GM23248 (cell line): ENCODE measurements at regions not wholly inside any gene's neighbourhood (a gene's known extent, or its start where the extent isn't known, plus 50 kb on each side); places are given as distances from the start of the nearest gene placed in this dataset.

Experiments used
- DNase-seq: peaks from one replicate; pipeline ENCODE4 v3.0.0-alpha.2; 2015
- H2AFZ ChIP-seq: fragments of 200-600 bp; sonication (generic); 2 replicates; pipeline ENCODE4 v1.6.1; 2016; ENCODE audit warnings: antibody characterized with exemption
- H3F3A ChIP-seq: fragments of 200-600 bp; sonication (generic); 2 replicates; pipeline ENCODE4 v1.6.1; 2016; ENCODE audit warnings: mild to moderate bottlenecking, antibody characterized with exemption, mixed run types; ENCODE audit not compliant: insufficient read depth
- H3K27ac ChIP-seq: fragments of 200-600 bp; sonication (generic); 2 replicates; pipeline ENCODE4 v1.5.1; 2016; ENCODE audit warnings: mild to moderate bottlenecking
- H3K27me3 ChIP-seq: fragments of 200-600 bp; sonication (generic); replicated peaks from 2 replicates; pipeline ENCODE4 v1.6.1; 2016; ENCODE audit warnings: mild to moderate bottlenecking; ENCODE audit not compliant: insufficient read depth
- H3K36me3 ChIP-seq: fragments of 200-600 bp; sonication (generic); 2 replicates; pipeline ENCODE4 v1.6.1; 2016; ENCODE audit warnings: low read depth, mild to moderate bottlenecking
- H3K4me1 ChIP-seq: fragments of 200-600 bp; sonication (generic); 2 replicates; pipeline ENCODE4 v1.6.1; 2016; ENCODE audit warnings: mild to moderate bottlenecking; ENCODE audit not compliant: insufficient read depth
- H3K4me2 ChIP-seq: fragments of 200-600 bp; sonication (generic); one replicate; pipeline ENCODE4 v1.6.1; 2016; ENCODE audit warnings: mild to moderate bottlenecking; ENCODE audit not compliant: unreplicated experiment
- H3K4me3 ChIP-seq: fragments of 200-600 bp; sonication (generic); 2 replicates; pipeline ENCODE4 v1.5.1; 2016; ENCODE audit warnings: mild to moderate bottlenecking
- H3K79me2 ChIP-seq: fragments of 200-600 bp; sonication (generic); 2 replicates; pipeline ENCODE4 v1.6.1; 2016; ENCODE audit warnings: mild to moderate bottlenecking; ENCODE audit not compliant: insufficient read depth
- H3K9ac ChIP-seq: fragments of 200-600 bp; sonication (generic); 2 replicates; pipeline ENCODE4 v1.6.1; 2016; ENCODE audit warnings: mild to moderate bottlenecking
- H3K9me2 ChIP-seq: fragments of 200-600 bp; sonication (generic); 2 replicates; pipeline ENCODE4 v1.6.1; 2016; ENCODE audit warnings: mixed run types, mild to moderate bottlenecking, moderate library complexity; ENCODE audit not compliant: insufficient read depth
- H3K9me3 ChIP-seq: fragments of 200-600 bp; sonication (generic); one replicate; pipeline ENCODE4 v1.6.1; 2017; ENCODE audit warnings: low read depth
- H4K20me1 ChIP-seq: fragments of 200-600 bp; sonication (generic); 2 replicates; pipeline ENCODE4 v1.6.0; 2016; ENCODE audit not compliant: insufficient read depth
- EZH2 ChIP-seq: fragments of 200-600 bp; sonication (generic); IDR thresholded peaks from 2 replicates; pipeline ENCODE4 v1.6.1; 2018; ENCODE audit warnings: antibody characterized with exemption, mild to moderate bottlenecking; ENCODE audit not compliant: insufficient read depth, poor library complexity, severe bottlenecking
- EZH2phosphoT487 ChIP-seq: fragments of 200-600 bp; sonication (generic); IDR thresholded peaks from 2 replicates; pipeline ENCODE4 v1.6.1; 2018; ENCODE audit warnings: antibody characterized with exemption, moderate library complexity, mild to moderate bottlenecking, low read depth; ENCODE audit not compliant: insufficient read depth
- WGBS, 2 experiments: methylation state at CpG; one replicate each; pipeline ENCODE4 v1.1.6; 2015 to 2017; ENCODE audit warnings: low lambda C conversion rate in 2 of 2, low coverage in 1 of 2; ENCODE audit errors: missing lambda C conversion rate in 2 of 2; 5-methylcytosine and 5-hydroxymethylcytosine counted together
- in situ Hi-C: fragments of 300-500 bp; cut with MboI; formaldehyde crosslinking; loops from 2 replicates; pipeline ENCODE4 v1.15.0; 2020

GRCh38 chr3:167908221-167908620 is 172.7 kb downstream of the SERPINI1 start:
- Histone ChIP-seq H3K79me2 (no peaks in the 10 kb centered on the region), H3K9me2 (no peaks in the 10 kb centered on the region), H3K4me1 (peaks cover 5% of the 10 kb centered on the region), H4K20me1 (no peaks in the 10 kb centered on the region), H3K27ac (no peak overlapping the region), H3K27me3 (peaks cover 16% of the 10 kb centered on the region; the same call in 1 of the 2 replicates), H3K9me3 (no peaks in the 10 kb centered on the region), H3K4me3 (no peak overlapping the region), H3F3A (peaks cover 8% of the 10 kb centered on the region; the same call in 1 of the 2 replicates), H2AFZ (no peak overlapping the region), H3K9ac (no peak overlapping the region), H3K4me2 (no peak overlapping the region), H3K36me3 (no peaks in the 10 kb centered on the region)
- no peak for DNase-seq
- 72 to 73% methylated on average over 4 of the region's 4 CpGs for WGBS, 2 experiments
- no peak for TF ChIP-seq EZH2
- no peak for TF ChIP-seq EZH2phosphoT487
- in situ Hi-C loops = no loop called here

GRCh38 chr3:167901138-167901537 is 165.6 kb downstream of the SERPINI1 start:
- H3K4me2 ChIP-seq = no peak overlapping the region
- no peaks in the 10 kb centered on the region; the same call in 1 of the 2 replicates for H3K27me3 ChIP-seq
- no peaks in the 10 kb centered on the region for H3K79me2 ChIP-seq
- no peak for TF ChIP-seq EZH2
- no peak for TF ChIP-seq EZH2phosphoT487
- no peaks in the 10 kb centered on the region for H3K4me1 ChIP-seq
- no peak overlapping the region for H3K9ac ChIP-seq
- DNase-seq = no peak
- no peak overlapping the region for H3K27ac ChIP-seq
- no peak overlapping the region for H2AFZ ChIP-seq
- H3K4me3 ChIP-seq = no peak overlapping the region
- in situ Hi-C loops = no loop called here
- no peaks in the 10 kb centered on the region for H3K36me3 ChIP-seq
- H3F3A ChIP-seq = no peaks in the 10 kb centered on the region
- no peaks in the 10 kb centered on the region for H3K9me2 ChIP-seq
- H3K9me3 ChIP-seq = no peaks in the 10 kb centered on the region
- 0 to 6% methylated on average over 1 of the region's 1 CpG for WGBS, 2 experiments
- H4K20me1 ChIP-seq = no peaks in the 10 kb centered on the region

- TF ChIP-seq EZH2 = no peak
- no peak for TF ChIP-seq EZH2phosphoT487
These were observed 163.6 kb downstream of the SERPINI1 start for GRCh38 chr3:167899093-167899492.

GRCh38 chr3:167898091-167898490 is 162.6 kb downstream of the SERPINI1 start:
- H3K36me3 ChIP-seq = no peaks in the 10 kb centered on the region
- H3K27ac ChIP-seq = no peak overlapping the region
- no peaks in the 10 kb centered on the region for H3F3A ChIP-seq
- in situ Hi-C loops = loop anchor here (25.0 kb wide), 1 partner anchor 486 kb away; no protein-coding TSS in a partner anchor
- H3K27me3 ChIP-seq = peaks cover 4% of the 10 kb centered on the region; the same call in 1 of the 2 replicates
- no peak for DNase-seq
- no peak overlapping the region for H3K4me2 ChIP-seq
- no peaks in the 10 kb centered on the region for H3K79me2 ChIP-seq
- H3K9me2 ChIP-seq = no peaks in the 10 kb centered on the region
- H3K4me3 ChIP-seq = no peak overlapping the region
- H3K9ac ChIP-seq = no peak overlapping the region
- H3K9me3 ChIP-seq = no peaks in the 10 kb centered on the region
- H2AFZ ChIP-seq = no peak overlapping the region
- H4K20me1 ChIP-seq = no peaks in the 10 kb centered on the region
- H3K4me1 ChIP-seq = no peaks in the 10 kb centered on the region
- TF ChIP-seq EZH2phosphoT487 = no peak
- no peak for TF ChIP-seq EZH2

More at GRCh38 chr3:167899093-167899492, 163.6 kb downstream of the SERPINI1 start:
- WGBS, 2 experiments = 34 to 52% methylated on average over 3 of the region's 3 CpGs
- peaks cover 4% of the 10 kb centered on the region; the same call in 1 of the 2 replicates for H3K27me3 ChIP-seq
- no peak overlapping the region for H3K4me2 ChIP-seq
- no peaks in the 10 kb centered on the region for H3K36me3 ChIP-seq
- H3K9me3 ChIP-seq = no peaks in the 10 kb centered on the region
- DNase-seq = no peak
- H3K4me1 ChIP-seq = no peaks in the 10 kb centered on the region
- in situ Hi-C loops = loop anchor here (25.0 kb wide), 1 partner anchor 487 kb away; no protein-coding TSS in a partner anchor
- H4K20me1 ChIP-seq = no peaks in the 10 kb centered on the region
- no peak overlapping the region for H3K9ac ChIP-seq
- H2AFZ ChIP-seq = no peak overlapping the region
- no peaks in the 10 kb centered on the region for H3F3A ChIP-seq
- H3K9me2 ChIP-seq = no peaks in the 10 kb centered on the region
- H3K27ac ChIP-seq = no peak overlapping the region
- no peak overlapping the region for H3K4me3 ChIP-seq
- no peaks in the 10 kb centered on the region for H3K79me2 ChIP-seq

GRCh38 chr3:167895684-167896083 is 160.2 kb downstream of the SERPINI1 start:
- Histone ChIP-seq H3K9ac (no peak overlapping the region), H3K9me2 (no peaks in the 10 kb centered on the region), H3K4me3 (no peak overlapping the region), H3K36me3 (no peaks in the 10 kb centered on the region), H3K27ac (no peak overlapping the region), H4K20me1 (no peaks in the 10 kb centered on the region), H3K4me2 (no peak overlapping the region), H3K27me3 (peaks cover 9% of the 10 kb centered on the region), H2AFZ (no peak overlapping the region), H3K79me2 (no peaks in the 10 kb centered on the region), H3F3A (no peaks in the 10 kb centered on the region), H3K4me1 (no peaks in the 10 kb centered on the region), H3K9me3 (no peaks in the 10 kb centered on the region)
- no peak for DNase-seq
- in situ Hi-C loops = loop anchor here (25.0 kb wide), 1 partner anchor 483 kb away; no protein-coding TSS in a partner anchor
- 13 to 19% methylated on average over 4 of the region's 4 CpGs for WGBS, 2 experiments
- TF ChIP-seq EZH2 (no peak), EZH2phosphoT487 (no peak)
